Fibroblast of lung (primary cell): ENCODE measurements at regions not wholly inside any gene's neighbourhood (a gene's known extent, or its start where the extent isn't known, plus 50 kb on each side); places are given as distances from the start of the nearest gene placed in this dataset.

Experiments
- DNase-seq, 2 donors: peaks; one replicate each; pipeline versions ENCODE4 v3.0.0 to v3.0.0-alpha.2; 2010; ENCODE audit warnings: low read depth in 2 of 2
- H2AFZ ChIP-seq: 2 replicates; pipeline ENCODE4 v1.5.1; 2012; ENCODE audit warnings: low read length, control low read depth, inconsistent platforms
- H3K27ac ChIP-seq: 2 replicates; pipeline ENCODE4 v1.5.1; 2011; ENCODE audit warnings: low read length, control low read depth; ENCODE audit not compliant: insufficient read depth
- H3K27me3 ChIP-seq: 2 replicates; pipeline ENCODE4 v1.5.1; 2011; ENCODE audit warnings: mild to moderate bottlenecking, low read length; ENCODE audit not compliant: control insufficient read depth, insufficient read depth
- H3K36me3 ChIP-seq: 2 replicates; pipeline ENCODE4 v1.5.1; 2011; ENCODE audit warnings: low read length; ENCODE audit not compliant: control insufficient read depth, insufficient read depth
- H3K4me1 ChIP-seq: 2 replicates; pipeline ENCODE4 v1.5.1; 2011; ENCODE audit warnings: low read length; ENCODE audit not compliant: control insufficient read depth, insufficient read depth; ENCODE audit errors: extremely low read depth
- H3K4me2 ChIP-seq: 2 replicates; pipeline ENCODE4 v1.5.1; 2011; ENCODE audit warnings: low read length, control low read depth; ENCODE audit not compliant: insufficient read depth; ENCODE audit errors: extremely low read depth
- H3K4me3 ChIP-seq, 4 experiments: fragments of 200-600 bp in 1 of 4; sonication (generic) in 1 of 4; replicated peaks in 1 of 4; 2 replicates each; pipeline ENCODE4 v1.5.1; 2011 to 2016; ENCODE audit warnings: low read length in 4 of 4, low read depth in 3 of 4, mild to moderate bottlenecking in 3 of 4, control low read depth in 2 of 4, inconsistent platforms in 1 of 4, mixed read lengths in 1 of 4; ENCODE audit not compliant: insufficient read depth in 1 of 4; ENCODE audit errors: control extremely low read depth in 1 of 4
- H3K79me2 ChIP-seq: 2 replicates; pipeline ENCODE4 v1.5.1; 2012; ENCODE audit warnings: mild to moderate bottlenecking, low read length, inconsistent platforms; ENCODE audit not compliant: control insufficient read depth, insufficient read depth
- H3K9ac ChIP-seq: 2 replicates; pipeline ENCODE4 v1.5.1; 2011; ENCODE audit warnings: mild to moderate bottlenecking, low read length, control low read depth; ENCODE audit not compliant: insufficient read depth
- H3K9me3 ChIP-seq: 2 replicates; pipeline ENCODE4 v1.5.1; 2012; ENCODE audit warnings: low read depth, low read length; ENCODE audit not compliant: control insufficient read depth, insufficient read depth
- H4K20me1 ChIP-seq: 2 replicates; pipeline ENCODE4 v1.5.1; 2011; ENCODE audit warnings: low read length; ENCODE audit not compliant: control insufficient read depth, insufficient read depth; ENCODE audit errors: extremely low read depth
- EZH2 ChIP-seq: IDR thresholded peaks from 2 replicates; pipeline ENCODE4 v1.5.1; 2012; ENCODE audit warnings: low read length, control low read depth, mild to moderate bottlenecking; ENCODE audit errors: missing control alignments
- TF ChIP-seq, protein P1 (sequence below), 2 donors: IDR thresholded peaks in 1 of 2; conservative IDR thresholded peaks in 1 of 2; 1 replicate in 1 of 2; 2 replicates in 1 of 2; pipeline ENCODE4 v1.5.1; 2011 to 2012; ENCODE audit warnings: low read length in 2 of 2, control low read depth in 1 of 2, inconsistent platforms in 1 of 2, low read depth in 1 of 2, mild to moderate bottlenecking in 1 of 2

DNA sequence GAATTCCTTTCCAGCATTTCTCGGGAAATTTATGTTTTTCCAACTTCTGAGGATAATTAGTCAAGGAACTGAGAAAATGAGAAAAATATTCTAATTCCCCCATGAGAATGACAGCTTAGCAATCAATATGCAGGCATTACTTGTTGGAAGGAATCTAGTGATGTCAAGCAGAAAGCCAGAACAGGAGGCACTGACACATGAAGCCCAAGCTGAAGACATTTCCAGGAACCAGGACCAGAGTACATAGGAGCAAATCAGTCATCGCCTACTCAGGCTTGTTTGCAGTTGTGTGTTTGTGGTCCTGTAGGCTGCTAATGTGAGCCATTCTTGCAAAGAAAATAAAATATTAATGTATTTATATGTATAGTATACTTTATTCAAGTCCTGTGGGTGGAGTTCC is 89.7 kb downstream of the SALL1 start:
- no peaks in the 10 kb centered on the region for H4K20me1 ChIP-seq
- H3K79me2 ChIP-seq: no peaks in the 10 kb centered on the region
- TF ChIP-seq, protein P1, sequence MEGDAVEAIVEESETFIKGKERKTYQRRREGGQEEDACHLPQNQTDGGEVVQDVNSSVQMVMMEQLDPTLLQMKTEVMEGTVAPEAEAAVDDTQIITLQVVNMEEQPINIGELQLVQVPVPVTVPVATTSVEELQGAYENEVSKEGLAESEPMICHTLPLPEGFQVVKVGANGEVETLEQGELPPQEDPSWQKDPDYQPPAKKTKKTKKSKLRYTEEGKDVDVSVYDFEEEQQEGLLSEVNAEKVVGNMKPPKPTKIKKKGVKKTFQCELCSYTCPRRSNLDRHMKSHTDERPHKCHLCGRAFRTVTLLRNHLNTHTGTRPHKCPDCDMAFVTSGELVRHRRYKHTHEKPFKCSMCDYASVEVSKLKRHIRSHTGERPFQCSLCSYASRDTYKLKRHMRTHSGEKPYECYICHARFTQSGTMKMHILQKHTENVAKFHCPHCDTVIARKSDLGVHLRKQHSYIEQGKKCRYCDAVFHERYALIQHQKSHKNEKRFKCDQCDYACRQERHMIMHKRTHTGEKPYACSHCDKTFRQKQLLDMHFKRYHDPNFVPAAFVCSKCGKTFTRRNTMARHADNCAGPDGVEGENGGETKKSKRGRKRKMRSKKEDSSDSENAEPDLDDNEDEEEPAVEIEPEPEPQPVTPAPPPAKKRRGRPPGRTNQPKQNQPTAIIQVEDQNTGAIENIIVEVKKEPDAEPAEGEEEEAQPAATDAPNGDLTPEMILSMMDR (conservative IDR thresholded peaks at IDR 0.05 in 1 of 2, IDR thresholded peaks at IDR 0.05 in 1 of 2; ENCODE audit: low read depth in 1 of 2, low read length in 2 of 2): no peak
- no peak for TF ChIP-seq EZH2
- no peak overlapping the region for H3K9ac ChIP-seq
- H2AFZ ChIP-seq: no peak overlapping the region
- DNase-seq: no peak
- no peaks in the 10 kb centered on the region for H3K36me3 ChIP-seq
- H3K4me2 ChIP-seq: no peak overlapping the region
- H3K4me1 ChIP-seq: no peaks in the 10 kb centered on the region
- H3K4me3 ChIP-seq: no peak overlapping the region
- no peaks in the 10 kb centered on the region for H3K9me3 ChIP-seq
- H3K27ac ChIP-seq: no peak overlapping the region
- H3K27me3 ChIP-seq: no peaks in the 10 kb centered on the region

- Histone ChIP-seq H3K27ac (no peak overlapping the region), H4K20me1 (no peaks in the 10 kb centered on the region), H2AFZ (no peak overlapping the region), H3K9ac (no peak overlapping the region), H3K36me3 (no peaks in the 10 kb centered on the region), H3K4me2 (no peak overlapping the region), H3K4me3 (no peak overlapping the region), H3K27me3 (no peaks in the 10 kb centered on the region), H3K4me1 (no peaks in the 10 kb centered on the region), H3K9me3 (no peaks in the 10 kb centered on the region), H3K79me2 (no peaks in the 10 kb centered on the region)
- DNase-seq: no peak
- TF ChIP-seq, protein P1 (conservative IDR thresholded peaks at IDR 0.05 in 1 of 2, IDR thresholded peaks at IDR 0.05 in 1 of 2; ENCODE audit: low read depth in 1 of 2, low read length in 2 of 2): no peak
- no peak for TF ChIP-seq EZH2
Measured at GRCh38 chr16:51057969-51058337, 93.1 kb downstream of the SALL1 start.

- Histone ChIP-seq H3K9ac (no peak overlapping the region), H3K36me3 (no peaks in the 10 kb centered on the region), H4K20me1 (no peaks in the 10 kb centered on the region), H3K9me3 (no peaks in the 10 kb centered on the region), H2AFZ (no peak overlapping the region), H3K4me3 (no peak overlapping the region), H3K79me2 (no peaks in the 10 kb centered on the region), H3K27ac (no peak overlapping the region), H3K27me3 (no peaks in the 10 kb centered on the region), H3K4me2 (no peak overlapping the region), H3K4me1 (no peaks in the 10 kb centered on the region)
- DNase-seq: no peak
- TF ChIP-seq, protein P1 (conservative IDR thresholded peaks at IDR 0.05 in 1 of 2, IDR thresholded peaks at IDR 0.05 in 1 of 2; ENCODE audit: low read depth in 1 of 2, low read length in 2 of 2): no peak
- no peak for TF ChIP-seq EZH2
Measured at GRCh38 chr16:51057102-51057793, 93.8 kb downstream of the SALL1 start.
